ENCODE measurements at regions not wholly inside any gene's neighbourhood (a gene's known extent, or its start where the extent isn't known, plus 50 kb on each side); places are given as distances from the start of the nearest gene placed in this dataset.
A peak's percentile ranks its signal among the peaks of the same experiment; 100 is the strongest.

DNA sequence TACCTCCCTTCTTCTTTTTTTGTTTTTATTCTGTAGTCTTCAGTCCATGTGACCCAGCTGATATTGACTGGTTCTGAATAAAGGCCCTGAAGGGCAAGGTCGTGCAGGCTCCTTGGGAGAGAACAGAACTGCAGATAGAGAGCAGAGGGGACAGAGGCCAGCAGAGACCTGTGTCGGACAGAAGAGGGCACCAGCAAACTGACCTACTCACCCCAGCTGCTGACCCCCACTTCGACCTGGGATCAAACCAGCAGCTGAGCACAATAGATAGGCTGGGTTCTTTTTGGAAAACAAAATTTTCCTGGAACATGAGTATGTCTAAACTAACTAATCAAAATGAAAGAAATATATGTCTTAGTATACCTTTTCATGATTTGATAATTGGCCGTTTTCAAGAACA, 695.1 kb downstream of the NR2F1-AS1 start:
- TF ChIP-seq, protein P1, sequence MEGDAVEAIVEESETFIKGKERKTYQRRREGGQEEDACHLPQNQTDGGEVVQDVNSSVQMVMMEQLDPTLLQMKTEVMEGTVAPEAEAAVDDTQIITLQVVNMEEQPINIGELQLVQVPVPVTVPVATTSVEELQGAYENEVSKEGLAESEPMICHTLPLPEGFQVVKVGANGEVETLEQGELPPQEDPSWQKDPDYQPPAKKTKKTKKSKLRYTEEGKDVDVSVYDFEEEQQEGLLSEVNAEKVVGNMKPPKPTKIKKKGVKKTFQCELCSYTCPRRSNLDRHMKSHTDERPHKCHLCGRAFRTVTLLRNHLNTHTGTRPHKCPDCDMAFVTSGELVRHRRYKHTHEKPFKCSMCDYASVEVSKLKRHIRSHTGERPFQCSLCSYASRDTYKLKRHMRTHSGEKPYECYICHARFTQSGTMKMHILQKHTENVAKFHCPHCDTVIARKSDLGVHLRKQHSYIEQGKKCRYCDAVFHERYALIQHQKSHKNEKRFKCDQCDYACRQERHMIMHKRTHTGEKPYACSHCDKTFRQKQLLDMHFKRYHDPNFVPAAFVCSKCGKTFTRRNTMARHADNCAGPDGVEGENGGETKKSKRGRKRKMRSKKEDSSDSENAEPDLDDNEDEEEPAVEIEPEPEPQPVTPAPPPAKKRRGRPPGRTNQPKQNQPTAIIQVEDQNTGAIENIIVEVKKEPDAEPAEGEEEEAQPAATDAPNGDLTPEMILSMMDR (IDR thresholded peaks at IDR 0.05): peak in 2 of 12 donors; percentile 17 to 20
- TF ChIP-seq POLR2A (IDR thresholded peaks at IDR 0.05): no peak

All from heart left ventricle (tissue), 13 donors.